GM21360 (cell line): ENCODE measurements at regions not wholly inside any gene's neighbourhood (a gene's known extent, or its start where the extent isn't known, plus 50 kb on each side); places are given as distances from the start of the nearest gene placed in this dataset.

Source experiments
- ATAC-seq: cut with Tn5 transposase; IDR thresholded peaks from one replicate; pipeline ENCODE4 v1.9.1; 2021; ENCODE audit warnings: mild to moderate bottlenecking, moderate library complexity; ENCODE audit not compliant: unreplicated experiment

GRCh38 chr5:114223866-114224265 lies 138.0 kb upstream of the KCNN2 start:
- peak; percentile 97 for ATAC-seq

- ATAC-seq, result no peak
Observed at GRCh38 chr5:114237766-114238165, 124.1 kb upstream of the KCNN2 start.

- no peak for ATAC-seq
Observed at GRCh38 chr5:114238771-114239313, 123.0 kb upstream of the KCNN2 start.

GRCh38 chr5:114243281-114243971 lies 118.4 kb upstream of the KCNN2 start:
- no peak for ATAC-seq

GRCh38 chr5:114243972-114244317 lies 117.9 kb upstream of the KCNN2 start:
- no peak for ATAC-seq

- ATAC-seq, result no peak
Observed at GRCh38 chr5:114249823-114250222, 112.0 kb upstream of the KCNN2 start.

- no peak for ATAC-seq
Observed at GRCh38 chr5:114250536-114250935, 111.3 kb upstream of the KCNN2 start.

GRCh38 chr5:114252226-114252625 lies 109.6 kb upstream of the KCNN2 start:
- no peak for ATAC-seq

- no peak for ATAC-seq
Observed at GRCh38 chr5:114255260-114255659, 106.6 kb upstream of the KCNN2 start.

GRCh38 chr5:114261989-114262388 lies 99.9 kb upstream of the KCNN2 start:
- ATAC-seq, result no peak

GRCh38 chr5:114265432-114266060 lies 96.3 kb upstream of the KCNN2 start:
- no peak for ATAC-seq

GRCh38 chr5:114266374-114266773 lies 95.5 kb upstream of the KCNN2 start:
- no peak for ATAC-seq

- no peak for ATAC-seq
Observed at GRCh38 chr5:114296191-114296590, 65.7 kb upstream of the KCNN2 start.

GRCh38 chr5:114297915-114298314 lies 64.0 kb upstream of the KCNN2 start:
- no peak for ATAC-seq

GRCh38 chr5:114305402-114306207 lies 56.3 kb upstream of the KCNN2 start:
- ATAC-seq, result no peak

- no peak for ATAC-seq
Observed at GRCh38 chr5:114308017-114308416, 53.9 kb upstream of the KCNN2 start.

GRCh38 chr5:114308508-114308907 lies 53.4 kb upstream of the KCNN2 start:
- ATAC-seq, result no peak

GRCh38 chr5:114310666-114311065 lies 51.2 kb upstream of the KCNN2 start:
- no peak for ATAC-seq

GRCh38 chr5:114311281-114311680 lies 50.6 kb upstream of the KCNN2 start:
- no peak for ATAC-seq

GRCh38 chr5:114311968-114312367 lies 49.9 kb upstream of the KCNN2 start:
- no peak for ATAC-seq
